DND-41 (cell line): ENCODE measurements at regions not wholly inside any gene's neighbourhood (a gene's known extent, or its start where the extent isn't known, plus 50 kb on each side); places are given as distances from the start of the nearest gene placed in this dataset.

ENCODE experiments used
- ATAC-seq: fragments of 200-7000 bp; cut with Tn5 transposase; 3 replicates; pipeline ENCODE4 v1.9.1; 2021; ENCODE audit warnings: low read depth; ENCODE audit not compliant: insufficient read depth
- DNase-seq: peaks from one replicate; pipeline ENCODE4 v3.0.0-alpha.2; 2020
- H2AFZ ChIP-seq: 2 replicates; pipeline ENCODE4 v1.6.0; 2012; ENCODE audit warnings: low read depth, low read length
- H3K27ac ChIP-seq: 2 replicates; pipeline ENCODE4 v1.5.1; 2012; ENCODE audit warnings: low read length, inconsistent platforms
- H3K27me3 ChIP-seq: fragments of 200-600 bp; sonication (generic); 2 replicates; pipeline ENCODE4 v1.6.0; 2012; ENCODE audit warnings: low read length, mild to moderate bottlenecking, inconsistent platforms; ENCODE audit not compliant: insufficient read depth, poor library complexity
- H3K36me3 ChIP-seq: 2 replicates; pipeline ENCODE4 v1.5.1; 2012; ENCODE audit warnings: low read length, inconsistent platforms; ENCODE audit not compliant: insufficient read depth
- H3K4me1 ChIP-seq: 2 replicates; pipeline ENCODE4 v1.5.1; 2012; ENCODE audit warnings: mild to moderate bottlenecking, low read length; ENCODE audit not compliant: insufficient read depth
- H3K4me2 ChIP-seq: 2 replicates; pipeline ENCODE4 v1.6.0; 2012; ENCODE audit warnings: mild to moderate bottlenecking, moderate library complexity, low read length, inconsistent platforms; ENCODE audit not compliant: insufficient read depth
- H3K4me3 ChIP-seq, 2 experiments: fragments of 200-600 bp in 1 of 2; shearing (Covaris generic) in 1 of 2; 2 replicates each; pipeline ENCODE4 v1.5.1; 2012 to 2016; ENCODE audit warnings: inconsistent platforms in 2 of 2, low read length in 2 of 2, mild to moderate bottlenecking in 2 of 2, low read depth in 1 of 2, moderate library complexity in 1 of 2
- H3K79me2 ChIP-seq: 2 replicates; pipeline ENCODE4 v1.6.0; 2012; ENCODE audit warnings: low read length, inconsistent platforms; ENCODE audit not compliant: insufficient read depth
- H3K9ac ChIP-seq: 2 replicates; pipeline ENCODE4 v1.6.0; 2012; ENCODE audit warnings: low read depth, mild to moderate bottlenecking, inconsistent platforms, low read length, moderate library complexity
- H3K9me3 ChIP-seq: 2 replicates; pipeline ENCODE4 v1.5.1; 2012; ENCODE audit warnings: low read length, moderate library complexity, mild to moderate bottlenecking, inconsistent platforms; ENCODE audit not compliant: insufficient read depth, severe bottlenecking
- H4K20me1 ChIP-seq: 2 replicates; pipeline ENCODE4 v1.6.0; 2012; ENCODE audit warnings: low read length; ENCODE audit not compliant: insufficient read depth
- EZH2 ChIP-seq: IDR thresholded peaks from 3 replicates; pipeline ENCODE4 v1.6.1; 2012; ENCODE audit warnings: borderline replicate concordance, low read depth, mild to moderate bottlenecking, moderate library complexity, low read length, inconsistent platforms; ENCODE audit not compliant: severe bottlenecking
- TF ChIP-seq, protein P1 (sequence below): IDR thresholded peaks from 2 replicates; pipeline ENCODE4 v1.5.1; 2012; ENCODE audit warnings: borderline replicate concordance, low read length, moderate library complexity, mild to moderate bottlenecking; ENCODE audit not compliant: poor library complexity, severe bottlenecking; ENCODE audit errors: extremely low read depth

DNA sequence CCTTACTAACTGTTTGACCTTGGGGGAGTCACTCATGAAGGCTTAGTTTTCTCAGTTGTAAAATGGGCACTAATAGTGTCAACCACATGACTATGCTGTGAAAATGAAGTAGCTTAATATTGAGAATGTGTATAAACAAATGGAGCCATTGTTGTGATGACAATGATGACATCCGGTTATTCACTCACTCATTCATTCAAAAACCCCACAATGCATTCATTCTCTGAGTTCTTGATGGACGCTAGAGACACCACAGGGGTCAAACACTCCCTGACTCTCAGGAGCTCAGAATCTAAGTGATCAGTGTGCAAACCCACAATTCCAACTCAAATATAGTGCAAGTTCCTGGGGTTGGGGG, 138.9 kb downstream of the FOXD2 start:
- Histone ChIP-seq H3K27ac (no peak overlapping the region), H3K36me3 (no peaks in the 10 kb centered on the region), H3K4me1 (no peaks in the 10 kb centered on the region), H3K4me3 (no peak overlapping the region), H2AFZ (no peak overlapping the region), H3K9ac (no peak overlapping the region), H3K4me2 (no peak overlapping the region), H4K20me1 (no peaks in the 10 kb centered on the region; the same call in 1 of the 2 replicates), H3K27me3 (peaks cover 34% of the 10 kb centered on the region), H3K79me2 (no peaks in the 10 kb centered on the region), H3K9me3 (no peaks in the 10 kb centered on the region)
- ATAC-seq (no peak), DNase-seq (no peak)
- TF ChIP-seq, protein P1, sequence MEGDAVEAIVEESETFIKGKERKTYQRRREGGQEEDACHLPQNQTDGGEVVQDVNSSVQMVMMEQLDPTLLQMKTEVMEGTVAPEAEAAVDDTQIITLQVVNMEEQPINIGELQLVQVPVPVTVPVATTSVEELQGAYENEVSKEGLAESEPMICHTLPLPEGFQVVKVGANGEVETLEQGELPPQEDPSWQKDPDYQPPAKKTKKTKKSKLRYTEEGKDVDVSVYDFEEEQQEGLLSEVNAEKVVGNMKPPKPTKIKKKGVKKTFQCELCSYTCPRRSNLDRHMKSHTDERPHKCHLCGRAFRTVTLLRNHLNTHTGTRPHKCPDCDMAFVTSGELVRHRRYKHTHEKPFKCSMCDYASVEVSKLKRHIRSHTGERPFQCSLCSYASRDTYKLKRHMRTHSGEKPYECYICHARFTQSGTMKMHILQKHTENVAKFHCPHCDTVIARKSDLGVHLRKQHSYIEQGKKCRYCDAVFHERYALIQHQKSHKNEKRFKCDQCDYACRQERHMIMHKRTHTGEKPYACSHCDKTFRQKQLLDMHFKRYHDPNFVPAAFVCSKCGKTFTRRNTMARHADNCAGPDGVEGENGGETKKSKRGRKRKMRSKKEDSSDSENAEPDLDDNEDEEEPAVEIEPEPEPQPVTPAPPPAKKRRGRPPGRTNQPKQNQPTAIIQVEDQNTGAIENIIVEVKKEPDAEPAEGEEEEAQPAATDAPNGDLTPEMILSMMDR = no peak
- no peak for TF ChIP-seq EZH2

DNA sequence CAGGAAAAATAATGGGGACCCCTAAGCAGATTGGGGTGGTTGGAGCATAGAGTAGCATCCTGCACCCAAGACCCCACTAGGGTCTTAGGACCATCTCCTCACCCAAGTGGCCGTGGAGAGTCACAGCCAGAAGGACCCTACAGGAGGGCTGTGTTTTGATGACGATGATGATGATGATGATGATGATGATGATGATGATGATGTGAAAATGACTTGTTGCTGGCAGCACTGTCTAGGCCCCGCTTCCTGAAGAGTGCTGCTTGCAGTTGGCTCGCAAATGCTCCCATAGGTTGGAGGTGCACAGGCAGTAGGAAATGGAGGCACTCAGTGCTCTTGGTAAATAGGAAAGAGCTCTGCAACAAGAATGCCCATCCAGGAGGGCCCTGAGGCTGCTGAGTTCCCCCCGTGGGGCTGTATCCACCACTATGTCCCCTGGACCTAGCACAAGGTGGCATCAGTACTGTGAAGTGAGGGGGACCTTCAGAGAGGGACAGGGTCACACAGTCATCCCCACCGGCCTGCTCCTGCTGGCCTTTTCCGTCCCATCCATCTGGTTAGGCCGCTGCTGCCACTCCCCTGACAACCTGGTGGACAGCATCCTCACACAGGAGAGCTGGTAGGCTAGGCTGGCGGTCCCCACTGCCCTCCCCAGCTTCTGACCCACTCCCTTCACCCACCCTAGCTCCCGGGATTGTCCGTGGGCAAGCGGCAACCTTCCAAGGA, 139.6 kb downstream of the FOXD2 start:
- Histone ChIP-seq H4K20me1 (no peaks in the 10 kb centered on the region; the same call in 1 of the 2 replicates), H3K4me3 (no peak overlapping the region), H3K36me3 (no peaks in the 10 kb centered on the region), H3K9me3 (no peaks in the 10 kb centered on the region), H3K27me3 (peaks cover 40% of the 10 kb centered on the region), H3K9ac (no peak overlapping the region), H3K27ac (no peak overlapping the region), H3K4me2 (no peak overlapping the region), H3K79me2 (no peaks in the 10 kb centered on the region), H2AFZ (no peak overlapping the region), H3K4me1 (no peaks in the 10 kb centered on the region)
- ATAC-seq (no peak), DNase-seq (no peak)
- TF ChIP-seq EZH2 = no peak
- TF ChIP-seq, protein P1 = no peak

DNA sequence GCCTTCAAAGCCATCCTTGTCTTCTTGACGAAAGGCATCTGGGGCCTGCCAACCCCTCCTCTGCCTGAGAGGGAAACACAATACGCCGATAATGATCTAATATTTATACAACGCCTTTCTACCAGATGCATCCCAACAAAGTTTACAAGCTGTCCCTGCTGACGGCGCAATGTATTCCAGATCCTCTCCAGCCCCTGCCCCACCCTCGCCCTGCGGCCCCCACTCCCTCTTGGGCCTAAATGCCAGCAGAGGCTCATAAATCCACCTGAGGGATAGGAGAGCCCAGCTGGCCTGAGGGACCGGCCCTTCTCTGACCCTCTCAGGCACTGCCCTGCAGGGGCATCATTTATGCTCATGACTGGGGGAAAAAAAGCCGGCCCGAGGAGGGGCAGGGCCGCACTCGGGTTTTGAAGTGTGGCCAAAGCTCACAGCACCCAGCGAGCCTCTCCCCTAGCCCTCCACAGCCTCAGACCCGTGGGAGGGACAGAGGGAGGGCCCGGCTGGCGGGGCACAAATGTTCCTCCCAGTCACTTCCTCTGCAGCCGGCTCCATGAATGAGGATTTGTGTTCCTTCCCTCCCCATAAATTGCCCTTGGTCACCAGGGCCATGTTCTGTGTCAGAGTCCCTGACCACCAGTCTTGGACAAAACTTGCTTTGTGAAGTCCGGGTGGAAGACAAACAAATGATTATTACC, 140.3 kb downstream of the FOXD2 start:
- no peak overlapping the region for H3K4me3 ChIP-seq
- H4K20me1 ChIP-seq = no peaks in the 10 kb centered on the region; the same call in 1 of the 2 replicates
- no peak for TF ChIP-seq EZH2
- TF ChIP-seq, protein P1 = no peak
- ATAC-seq (no peak), DNase-seq (no peak)
- no peaks in the 10 kb centered on the region for H3K79me2 ChIP-seq
- no peak overlapping the region for H2AFZ ChIP-seq
- no peaks in the 10 kb centered on the region for H3K36me3 ChIP-seq
- H3K9ac ChIP-seq = no peak overlapping the region
- no peak overlapping the region for H3K4me2 ChIP-seq
- H3K27ac ChIP-seq = no peak overlapping the region
- no peaks in the 10 kb centered on the region for H3K4me1 ChIP-seq
- H3K9me3 ChIP-seq = no peaks in the 10 kb centered on the region
- H3K27me3 ChIP-seq = peaks cover 45% of the 10 kb centered on the region
